IMR-90 (cell line): ENCODE measurements at regions not wholly inside any gene's neighbourhood (a gene's known extent, or its start where the extent isn't known, plus 50 kb on each side); places are given as distances from the start of the nearest gene placed in this dataset.
A peak's percentile ranks its signal among the peaks of the same experiment; 100 is the strongest.

Source experiments
- ATAC-seq: fragments of 200-7000 bp; cut with Tn5 transposase; 2 replicates; pipeline ENCODE4 v1.9.1; 2020; ENCODE audit warnings: low read depth, mild to moderate bottlenecking, moderate library complexity
- BruUV-seq: library from RNA; stranded (reverse); fragments of 400-500 nt; replicated peaks from 2 replicates; lab custom pipeline; 2021; lab: Mats Ljungman, UMichigan
- CTCF ChIA-PET: fragments of 300-600 bp; formaldehyde crosslinking; extraction: SDS; loops from one replicate; lab custom pipeline; 2021; ENCODE audit warnings: antibody characterized with exemption; lab: Yijun Ruan, JAX
- POLR2A ChIA-PET: fragments of 300-600 bp; sonication (Branson Sonifier 250); formaldehyde crosslinking; loops from one replicate; lab custom pipeline; 2022; ENCODE audit warnings: antibody characterized with exemption; ENCODE audit not compliant: unreplicated experiment; lab: Charles Lee
- DNase-seq: peaks from one replicate; pipeline ENCODE4 v3.0.0; 2013
- H2AFZ ChIP-seq: replicated peaks from 2 replicates; pipeline ENCODE3; 2013; ENCODE audit warnings: low read length, mild to moderate bottlenecking; ENCODE audit not compliant: poor library complexity
- H2AK5ac ChIP-seq: 2 replicates; pipeline ENCODE4 v1.6.1; 2013; ENCODE audit warnings: low read depth, low read length, inconsistent platforms
- H2AK9ac ChIP-seq: replicated peaks from 2 replicates; pipeline ENCODE3; 2013; ENCODE audit warnings: mild to moderate bottlenecking, low read depth, low read length, moderate library complexity; ENCODE audit not compliant: poor library complexity
- H2BK120ac ChIP-seq: 2 replicates; pipeline ENCODE4 v1.6.1; 2013; ENCODE audit warnings: low read depth, low read length, inconsistent platforms
- H2BK15ac ChIP-seq: 3 replicates; pipeline ENCODE4 v1.6.1; 2013; ENCODE audit warnings: low read depth, low read length, inconsistent platforms
- H2BK20ac ChIP-seq: 2 replicates; pipeline ENCODE4 v1.6.1; 2013; ENCODE audit warnings: low read depth, mild to moderate bottlenecking, inconsistent platforms, low read length, moderate library complexity
- H2BK5ac ChIP-seq: 2 replicates; pipeline ENCODE4 v1.6.1; 2013; ENCODE audit warnings: mild to moderate bottlenecking, low read depth, low read length, inconsistent platforms; ENCODE audit not compliant: poor library complexity, severe bottlenecking
- H3K14ac ChIP-seq: replicated peaks from 2 replicates; pipeline ENCODE4 v1.6.1; 2013; ENCODE audit warnings: low read depth, low read length, inconsistent platforms
- H3K18ac ChIP-seq: 2 replicates; pipeline ENCODE4 v1.6.1; 2013; ENCODE audit warnings: low read depth, low read length, control low read depth
- H3K23ac ChIP-seq: 2 replicates; pipeline ENCODE4 v1.6.1; 2013; ENCODE audit warnings: low read depth, low read length, inconsistent platforms
- H3K27ac ChIP-seq: 2 replicates; pipeline ENCODE4 v1.5.1; 2013; ENCODE audit warnings: mild to moderate bottlenecking, control low read depth, low read length; ENCODE audit not compliant: insufficient read depth
- H3K27me3 ChIP-seq: 2 replicates; pipeline ENCODE4 v1.6.1; 2013; ENCODE audit warnings: low read length; ENCODE audit not compliant: control insufficient read depth, insufficient read depth
- H3K36me3 ChIP-seq: 2 replicates; pipeline ENCODE4 v1.6.1; 2013; ENCODE audit warnings: low read length, mixed read lengths; ENCODE audit not compliant: control insufficient read depth, insufficient read depth
- H3K4ac ChIP-seq: 2 replicates; pipeline ENCODE4 v1.6.1; 2013; ENCODE audit warnings: low read depth, low read length, inconsistent platforms
- H3K4me1 ChIP-seq: 2 replicates; pipeline ENCODE4 v1.6.1; 2013; ENCODE audit warnings: low read length, mixed read lengths; ENCODE audit not compliant: control insufficient read depth, insufficient read depth
- H3K4me2 ChIP-seq: 2 replicates; pipeline ENCODE4 v1.6.1; 2013; ENCODE audit warnings: low read depth, mild to moderate bottlenecking, control low read depth, low read length, moderate library complexity
- H3K4me3 ChIP-seq: 2 replicates; pipeline ENCODE4 v1.5.1; 2013; ENCODE audit warnings: low read depth, mild to moderate bottlenecking, control low read depth, low read length, moderate library complexity; ENCODE audit not compliant: insufficient read depth
- H3K56ac ChIP-seq: 2 replicates; pipeline ENCODE4 v1.6.1; 2013; ENCODE audit warnings: low read length, inconsistent platforms; ENCODE audit not compliant: insufficient read depth; ENCODE audit errors: extremely low read depth
- H3K79me1 ChIP-seq, 2 experiments: 2 replicates each; pipeline ENCODE4 v1.6.1; 2013; ENCODE audit warnings: low read length in 2 of 2, inconsistent platforms in 1 of 2, low read depth in 1 of 2
- H3K9ac ChIP-seq: 2 replicates; pipeline ENCODE4 v1.6.1; 2013; ENCODE audit warnings: low read depth, low read length, control low read depth
- H3K9me1 ChIP-seq: 2 replicates; pipeline ENCODE4 v1.6.1; 2013; ENCODE audit warnings: low read length, inconsistent platforms; ENCODE audit not compliant: insufficient read depth
- H3K9me3 ChIP-seq: 2 replicates; pipeline ENCODE4 v1.6.1; 2013; ENCODE audit warnings: low read length; ENCODE audit not compliant: control insufficient read depth, insufficient read depth
- H4K20me1 ChIP-seq: 2 replicates; pipeline ENCODE4 v1.6.1; 2013; ENCODE audit warnings: low read length, inconsistent platforms; ENCODE audit not compliant: insufficient read depth
- H4K5ac ChIP-seq: 2 replicates; pipeline ENCODE4 v1.6.1; 2013; ENCODE audit warnings: mild to moderate bottlenecking, low read depth, low read length, control low read depth
- H4K8ac ChIP-seq, 2 experiments: 2 replicates each; pipeline ENCODE4 v1.6.1; 2013; ENCODE audit warnings: low read depth in 2 of 2, low read length in 2 of 2, control low read depth in 1 of 2, inconsistent platforms in 1 of 2
- H4K91ac ChIP-seq: 2 replicates; pipeline ENCODE4 v1.6.1; 2013; ENCODE audit warnings: low read depth, low read length, inconsistent platforms; ENCODE audit not compliant: insufficient read depth
- BHLHE40 ChIP-seq: fragments of 150-350 bp; IDR thresholded peaks from 2 replicates; pipeline ENCODE4 v1.6.1; 2016; ENCODE audit warnings: mild to moderate bottlenecking, low read depth, low read length
- CEBPB ChIP-seq: IDR thresholded peaks from 2 replicates; pipeline ENCODE4 v1.6.1; 2012; ENCODE audit warnings: low read depth, low read length, improper control_type of control experiment
- CHD1 ChIP-seq: IDR thresholded peaks from 2 replicates; pipeline ENCODE4 v1.6.1; 2012; ENCODE audit warnings: low read depth, low read length, improper control_type of control experiment
- FOS ChIP-seq: fragments of 150-350 bp; IDR thresholded peaks from 2 replicates; pipeline ENCODE4 v1.6.1; 2016; ENCODE audit warnings: low read depth, low read length
- MAFK ChIP-seq: IDR thresholded peaks from 2 replicates; pipeline ENCODE4 v1.6.1; 2012; ENCODE audit warnings: low read depth, low read length, improper control_type of control experiment
- MAZ ChIP-seq: IDR thresholded peaks from 2 replicates; pipeline ENCODE4 v1.6.1; 2012; ENCODE audit warnings: low read depth, mild to moderate bottlenecking, low read length, improper control_type of control experiment, moderate library complexity, borderline replicate concordance
- MXI1 ChIP-seq: IDR thresholded peaks from 2 replicates; pipeline ENCODE4 v1.6.1; 2012; ENCODE audit warnings: low read depth, mild to moderate bottlenecking, low read length, moderate library complexity, borderline replicate concordance
- NFE2L2 ChIP-seq: fragments of 150-350 bp; IDR thresholded peaks from 2 replicates; pipeline ENCODE4 v1.6.1; 2016; ENCODE audit warnings: low read depth, mild to moderate bottlenecking, low read length
- POLR2A ChIP-seq: IDR thresholded peaks from 2 replicates; pipeline ENCODE4 v1.6.1; 2012; ENCODE audit warnings: mild to moderate bottlenecking, low read depth, low read length
- RAD21 ChIP-seq: IDR thresholded peaks from 2 replicates; pipeline ENCODE4 v1.6.1; 2012; ENCODE audit warnings: low read length, improper control_type of control experiment
- RCOR1 ChIP-seq: IDR thresholded peaks from 2 replicates; pipeline ENCODE4 v1.6.1; 2012; ENCODE audit warnings: mild to moderate bottlenecking, low read length, improper control_type of control experiment; ENCODE audit not compliant: insufficient replicate concordance
- RFX5 ChIP-seq: IDR thresholded peaks from 2 replicates; pipeline ENCODE4 v1.8.0; 2012; ENCODE audit warnings: low read depth, mild to moderate bottlenecking, low read length, moderate library complexity
- SMC3 ChIP-seq: fragments of 150-350 bp; IDR thresholded peaks from 2 replicates; pipeline ENCODE4 v1.6.1; 2016; ENCODE audit warnings: low read depth, mild to moderate bottlenecking, antibody characterized with exemption, low read length, moderate library complexity
- USF2 ChIP-seq: fragments of 150-350 bp; IDR thresholded peaks from 2 replicates; pipeline ENCODE4 v1.6.1; 2017; ENCODE audit warnings: mild to moderate bottlenecking, antibody characterized with exemption, low read length, low read depth
- WGBS, 2 experiments: methylation state at CpG; one replicate each; pipeline versions ENCODE4 v1.1.5 to v1.1.7; 2013; ENCODE audit warnings: missing lambda C conversion rate in 2 of 2; ENCODE audit not compliant: insufficient read length in 1 of 2; ENCODE audit errors: extremely low coverage in 2 of 2; 5-methylcytosine and 5-hydroxymethylcytosine counted together
- dilution Hi-C: fragments of 300-500 bp; cut with HindIII; formaldehyde crosslinking; loops from one replicate; pipeline ENCODE4 v1.14.3; 2018; ENCODE audit warnings: low sequenced_read_pairs; ENCODE audit not compliant: unreplicated experiment
- in situ Hi-C: fragments of 300-500 bp; cut with MboI; formaldehyde crosslinking; loops from 3 replicates; pipeline ENCODE4 v1.14.3; 2019; ENCODE audit warnings: low sequenced_read_pairs, inconsistent platforms, mixed read lengths
- intact Hi-C: fragments of 100-400 bp; cut with micrococcal nuclease; formaldehyde crosslinking; loops from 2 replicates; pipeline ENCODE4 v1.10.0; 2022
- TF ChIP-seq, protein P1 (sequence below): conservative IDR thresholded peaks from 2 replicates; pipeline ENCODE4 v1.5.1; 2012; ENCODE audit warnings: mild to moderate bottlenecking, low read depth, low read length, improper control_type of control experiment
- TF ChIP-seq, protein P2 (sequence below): fragments of 150-350 bp; IDR thresholded peaks from 2 replicates; pipeline ENCODE4 v1.6.1; 2016; ENCODE audit warnings: low read depth, mild to moderate bottlenecking, low read length, moderate library complexity, borderline replicate concordance

- Histone ChIP-seq H3K4me3 (no peak overlapping the region), H2BK120ac (no peak overlapping the region), H3K27ac (no peak overlapping the region), H3K4me1 (peaks cover 17% of the 10 kb centered on the region), H3K56ac (no peak overlapping the region), H2AK9ac (no peak overlapping the region), H3K79me1 (no peaks in the 10 kb centered on the region), H3K4me2 (no peak overlapping the region), H2BK15ac (no peak overlapping the region), H3K23ac (no peak overlapping the region), H3K9me1 (peaks cover 17% of the 10 kb centered on the region), H3K9me3 (no peaks in the 10 kb centered on the region), H4K5ac (no peak overlapping the region), H4K8ac (no peak overlapping the region), H2BK5ac (no peak overlapping the region), H2BK20ac (no peak overlapping the region), H4K20me1 (no peaks in the 10 kb centered on the region), H3K18ac (peak overlapping the region; percentile 4; the same call in 1 of the 2 replicates), H3K14ac (no peak overlapping the region), H4K91ac (no peak overlapping the region), H3K27me3 (no peaks in the 10 kb centered on the region), H3K36me3 (no peaks in the 10 kb centered on the region), H2AK5ac (no peak overlapping the region), H3K4ac (no peak overlapping the region; the same call in 1 of the 2 replicates), H2AFZ (no peak overlapping the region), H3K9ac (no peak overlapping the region)
- DNase-seq (peak; percentile 25), ATAC-seq (no peak)
- in situ Hi-C loops (no loop called here), dilution Hi-C loops (no loop called here), intact Hi-C loops (no loop called here)
- POLR2A ChIA-PET, result no interaction called here
- CTCF ChIA-PET, result no interaction called here
- no TSS peak for BruUV-seq
- no CpG with 5 or more reads among the region's 2 CpGs for WGBS, 2 experiments
- no peak for TF ChIP-seq MAZ
- no peak for TF ChIP-seq MAFK
- TF ChIP-seq RAD21, result no peak
- TF ChIP-seq RCOR1, result no peak
- no peak for TF ChIP-seq NFE2L2
- no peak for TF ChIP-seq SMC3
- no peak for TF ChIP-seq POLR2A
- TF ChIP-seq, protein P1, sequence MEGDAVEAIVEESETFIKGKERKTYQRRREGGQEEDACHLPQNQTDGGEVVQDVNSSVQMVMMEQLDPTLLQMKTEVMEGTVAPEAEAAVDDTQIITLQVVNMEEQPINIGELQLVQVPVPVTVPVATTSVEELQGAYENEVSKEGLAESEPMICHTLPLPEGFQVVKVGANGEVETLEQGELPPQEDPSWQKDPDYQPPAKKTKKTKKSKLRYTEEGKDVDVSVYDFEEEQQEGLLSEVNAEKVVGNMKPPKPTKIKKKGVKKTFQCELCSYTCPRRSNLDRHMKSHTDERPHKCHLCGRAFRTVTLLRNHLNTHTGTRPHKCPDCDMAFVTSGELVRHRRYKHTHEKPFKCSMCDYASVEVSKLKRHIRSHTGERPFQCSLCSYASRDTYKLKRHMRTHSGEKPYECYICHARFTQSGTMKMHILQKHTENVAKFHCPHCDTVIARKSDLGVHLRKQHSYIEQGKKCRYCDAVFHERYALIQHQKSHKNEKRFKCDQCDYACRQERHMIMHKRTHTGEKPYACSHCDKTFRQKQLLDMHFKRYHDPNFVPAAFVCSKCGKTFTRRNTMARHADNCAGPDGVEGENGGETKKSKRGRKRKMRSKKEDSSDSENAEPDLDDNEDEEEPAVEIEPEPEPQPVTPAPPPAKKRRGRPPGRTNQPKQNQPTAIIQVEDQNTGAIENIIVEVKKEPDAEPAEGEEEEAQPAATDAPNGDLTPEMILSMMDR, result no peak
- no peak for TF ChIP-seq BHLHE40
- no peak for TF ChIP-seq MXI1
- no peak for TF ChIP-seq USF2
- TF ChIP-seq CEBPB, result no peak
- no peak for TF ChIP-seq CHD1
- no peak for TF ChIP-seq RFX5
- TF ChIP-seq FOS, result no peak
- TF ChIP-seq, protein P2, sequence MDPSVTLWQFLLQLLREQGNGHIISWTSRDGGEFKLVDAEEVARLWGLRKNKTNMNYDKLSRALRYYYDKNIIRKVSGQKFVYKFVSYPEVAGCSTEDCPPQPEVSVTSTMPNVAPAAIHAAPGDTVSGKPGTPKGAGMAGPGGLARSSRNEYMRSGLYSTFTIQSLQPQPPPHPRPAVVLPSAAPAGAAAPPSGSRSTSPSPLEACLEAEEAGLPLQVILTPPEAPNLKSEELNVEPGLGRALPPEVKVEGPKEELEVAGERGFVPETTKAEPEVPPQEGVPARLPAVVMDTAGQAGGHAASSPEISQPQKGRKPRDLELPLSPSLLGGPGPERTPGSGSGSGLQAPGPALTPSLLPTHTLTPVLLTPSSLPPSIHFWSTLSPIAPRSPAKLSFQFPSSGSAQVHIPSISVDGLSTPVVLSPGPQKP, result no peak
These were observed 54.9 kb upstream of the GRAMD2B start for GRCh38 chr5:126368239-126368812.
